HEK293 (cell line): ENCODE measurements at regions not wholly inside any gene's neighbourhood (a gene's known extent, or its start where the extent isn't known, plus 50 kb on each side); places are given as distances from the start of the nearest gene placed in this dataset.

Source experiments
- CTCF ChIA-PET: fragments of 350-600 bp; formaldehyde crosslinking; extraction: SDS; loops from one replicate; lab custom pipeline; 2021; ENCODE audit warnings: antibody characterized with exemption; lab: Yijun Ruan, JAX
- POLR2A ChIA-PET: fragments of 300-600 bp; formaldehyde crosslinking; extraction: SDS; loops from one replicate; lab custom pipeline; 2020; ENCODE audit warnings: antibody characterized with exemption, inconsistent platforms; lab: Yijun Ruan, JAX
- H3K27ac ChIP-seq: fragments of 200-500 bp; sonication (Bioruptor generic); 2 replicates; pipeline ENCODE4 v1.5.1; 2014; ENCODE audit warnings: low read depth, low read length, control low read depth, inconsistent platforms; ENCODE audit errors: extremely low read depth
- H3K36me3 ChIP-seq, 2 experiments: fragments of 200-500 bp in 1 of 2; sonication (Bioruptor generic) in 1 of 2; 1 replicate in 1 of 2; 2 replicates in 1 of 2; pipeline ENCODE4 v1.5.1; 2014 to 2017; ENCODE audit warnings: inconsistent platforms in 2 of 2, low read length in 2 of 2; ENCODE audit not compliant: control insufficient read depth in 2 of 2, insufficient read depth in 1 of 2
- H3K4me1 ChIP-seq: fragments of 200-500 bp; sonication (Bioruptor generic); 2 replicates; pipeline ENCODE4 v1.5.1; 2014; ENCODE audit warnings: mild to moderate bottlenecking, low read length, inconsistent platforms; ENCODE audit not compliant: control insufficient read depth, insufficient read depth
- H3K4me3 ChIP-seq: 2 replicates; pipeline ENCODE4 v1.5.1; 2011; ENCODE audit warnings: low read depth, mild to moderate bottlenecking, control low read depth, low read length, moderate library complexity
- H3K9me3 ChIP-seq: fragments of 200-500 bp; sonication (Bioruptor generic); 2 replicates; pipeline ENCODE4 v1.5.1; 2014; ENCODE audit warnings: low read depth, low read length, inconsistent platforms; ENCODE audit not compliant: control insufficient read depth, insufficient read depth
- CTCF ChIP-seq: fragments of 450-650 bp; formaldehyde crosslinking; IDR thresholded peaks from 2 replicates; pipeline ENCODE4 v1.5.1; 2016; ENCODE audit warnings: missing biosample characterization, missing genetic modification characterization
- EGR2 ChIP-seq: fragments of 450-650 bp; formaldehyde crosslinking; IDR thresholded peaks from 2 replicates; pipeline ENCODE4 v1.5.1; 2016; ENCODE audit warnings: low read depth, missing biosample characterization, missing genetic modification characterization
- FEZF1 ChIP-seq: fragments of 450-650 bp; formaldehyde crosslinking; IDR thresholded peaks from 2 replicates; pipeline ENCODE4 v1.5.1; 2016; ENCODE audit warnings: missing biosample characterization, missing genetic modification characterization
- HOXC10 ChIP-seq: sonication (generic); formaldehyde crosslinking; IDR thresholded peaks from 2 replicates; pipeline ENCODE4 v1.8.1; 2023; ENCODE audit warnings: mild to moderate bottlenecking, missing genetic modification reagents
- HOXD13 ChIP-seq: sonication (generic); formaldehyde crosslinking; IDR thresholded peaks from 2 replicates; pipeline ENCODE4 v1.8.0; 2022; ENCODE audit warnings: missing genetic modification reagents, borderline replicate concordance
- IKZF3 ChIP-seq: fragments of 450-650 bp; IDR thresholded peaks from 2 replicates; pipeline ENCODE4 v1.5.0; 2018; ENCODE audit warnings: missing biosample characterization, mild to moderate bottlenecking, missing genetic modification characterization, moderate library complexity
- MEIS1 ChIP-seq: sonication (generic); formaldehyde crosslinking; IDR thresholded peaks from 2 replicates; pipeline ENCODE4 v1.8.1; 2022; ENCODE audit warnings: missing genetic modification reagents, mild to moderate bottlenecking, borderline replicate concordance
- PRDM1 ChIP-seq: fragments of 450-650 bp; formaldehyde crosslinking; IDR thresholded peaks from 2 replicates; pipeline ENCODE4; 2016; ENCODE audit warnings: missing biosample characterization, missing genetic modification characterization
- SP3 ChIP-seq: fragments of 450-650 bp; formaldehyde crosslinking; IDR thresholded peaks from 2 replicates; pipeline ENCODE4 v1.5.1; 2016; ENCODE audit warnings: missing biosample characterization, missing genetic modification characterization
- TCF7L2 ChIP-seq: IDR thresholded peaks from 2 replicates; pipeline ENCODE4 v1.6.1; 2011; ENCODE audit warnings: low read depth, mild to moderate bottlenecking, inconsistent platforms, low read length, moderate library complexity, borderline replicate concordance
- TRIM28 ChIP-seq: IDR thresholded peaks from 2 replicates; pipeline ENCODE4 v1.6.1; 2011; ENCODE audit warnings: low read length, control low read depth, borderline replicate concordance
- YY2 ChIP-seq: fragments of 450-650 bp; formaldehyde crosslinking; IDR thresholded peaks from 2 replicates; pipeline ENCODE4 v1.5.1; 2016; ENCODE audit warnings: missing biosample characterization, missing genetic modification characterization
- ZNF10 ChIP-seq: fragments of 450-650 bp; formaldehyde crosslinking; IDR thresholded peaks from 2 replicates; pipeline ENCODE4 v1.5.1; 2017; ENCODE audit warnings: missing biosample characterization, missing genetic modification characterization
- ZNF112 ChIP-seq: fragments of 450-650 bp; formaldehyde crosslinking; IDR thresholded peaks from 2 replicates; pipeline ENCODE4 v1.5.0; 2017; ENCODE audit warnings: missing biosample characterization, missing genetic modification characterization
- ZNF114 ChIP-seq: fragments of 450-650 bp; formaldehyde crosslinking; IDR thresholded peaks from 2 replicates; pipeline ENCODE4 v1.5.0; 2017; ENCODE audit warnings: missing biosample characterization, missing genetic modification characterization
- ZNF121 ChIP-seq: fragments of 450-650 bp; formaldehyde crosslinking; IDR thresholded peaks from 2 replicates; pipeline ENCODE4 v1.5.1; 2016; ENCODE audit warnings: missing biosample characterization, missing genetic modification characterization
- ZNF16 ChIP-seq: fragments of 450-650 bp; formaldehyde crosslinking; IDR thresholded peaks from 2 replicates; pipeline ENCODE4 v1.5.1; 2016; ENCODE audit warnings: low read depth, missing biosample characterization, missing genetic modification characterization
- ZNF214 ChIP-seq: fragments of 450-650 bp; formaldehyde crosslinking; IDR thresholded peaks from 2 replicates; pipeline ENCODE4 v1.5.1; 2017; ENCODE audit warnings: missing biosample characterization, mild to moderate bottlenecking, missing genetic modification characterization, borderline replicate concordance
- ZNF391 ChIP-seq: fragments of 450-650 bp; formaldehyde crosslinking; IDR thresholded peaks from 2 replicates; pipeline ENCODE4 v1.5.1; 2016; ENCODE audit warnings: low read depth, missing biosample characterization, missing genetic modification characterization, borderline replicate concordance
- ZNF433 ChIP-seq: fragments of 450-650 bp; formaldehyde crosslinking; IDR thresholded peaks from 2 replicates; pipeline ENCODE4 v1.5.1; 2016; ENCODE audit warnings: missing biosample characterization, missing genetic modification characterization, low read depth
- ZNF48 ChIP-seq: fragments of 450-650 bp; formaldehyde crosslinking; IDR thresholded peaks from 2 replicates; pipeline ENCODE4 v1.5.1; 2016; ENCODE audit warnings: missing biosample characterization, missing genetic modification characterization
- ZNF510 ChIP-seq: fragments of 450-650 bp; formaldehyde crosslinking; IDR thresholded peaks from 2 replicates; pipeline ENCODE4 v1.5.1; 2018; ENCODE audit warnings: mild to moderate bottlenecking, missing genetic modification characterization, missing biosample characterization; ENCODE audit not compliant: insufficient replicate concordance
- ZNF558 ChIP-seq: fragments of 450-650 bp; formaldehyde crosslinking; IDR thresholded peaks from 2 replicates; pipeline ENCODE4 v1.5.1; 2016; ENCODE audit warnings: missing biosample characterization, missing genetic modification characterization
- ZNF561 ChIP-seq: fragments of 450-650 bp; IDR thresholded peaks from 2 replicates; pipeline ENCODE4 v1.5.1; 2018; ENCODE audit warnings: missing biosample characterization, missing genetic modification characterization, borderline replicate concordance
- ZNF747 ChIP-seq: fragments of 450-650 bp; formaldehyde crosslinking; IDR thresholded peaks from 2 replicates; pipeline ENCODE4 v1.5.1; 2016; ENCODE audit warnings: missing biosample characterization, missing genetic modification characterization
- ZNF76 ChIP-seq: fragments of 450-650 bp; formaldehyde crosslinking; IDR thresholded peaks from 2 replicates; pipeline ENCODE4; 2016; ENCODE audit warnings: low read depth, missing biosample characterization, missing genetic modification characterization, borderline replicate concordance
- ZNF837 ChIP-seq: fragments of 450-650 bp; formaldehyde crosslinking; IDR thresholded peaks from 2 replicates; pipeline ENCODE4 v1.5.1; 2016; ENCODE audit warnings: missing biosample characterization, missing genetic modification characterization
- TF ChIP-seq, protein P1 (sequence below): fragments of 450-650 bp; formaldehyde crosslinking; IDR thresholded peaks from 2 replicates; pipeline ENCODE4 v1.5.1; 2016; ENCODE audit warnings: missing biosample characterization, missing genetic modification characterization
- TF ChIP-seq, protein P2 (sequence below): fragments of 450-650 bp; formaldehyde crosslinking; IDR thresholded peaks from 2 replicates; pipeline ENCODE4 v1.5.1; 2016; ENCODE audit warnings: missing biosample characterization, missing genetic modification characterization
- TF ChIP-seq, protein P3 (sequence below): fragments of 450-650 bp; formaldehyde crosslinking; IDR thresholded peaks from 2 replicates; pipeline ENCODE4 v1.5.1; 2016; ENCODE audit warnings: missing biosample characterization, missing genetic modification characterization

DNA sequence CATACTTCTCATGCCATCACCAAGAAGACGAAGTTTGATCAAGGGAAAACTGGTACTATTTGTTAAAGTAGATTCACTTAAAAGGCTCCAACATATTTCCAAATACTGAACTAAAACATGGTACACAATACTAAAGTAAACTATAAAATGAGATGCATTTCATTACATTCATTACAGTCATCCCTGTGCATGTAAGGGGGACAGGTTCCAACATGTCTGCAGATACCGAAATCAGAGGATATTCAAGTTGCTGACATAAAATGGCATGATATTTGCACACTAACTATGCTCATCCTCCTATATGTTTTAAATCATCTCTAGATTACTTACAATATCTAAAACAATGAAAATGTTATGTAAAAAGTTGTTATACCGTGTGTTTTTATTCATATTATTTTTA is 893.9 kb upstream of the MANEA start:
- ChIA-PET CTCF (no interaction called here), POLR2A (no interaction called here)
- H3K27ac ChIP-seq: no peak overlapping the region
- no peak overlapping the region for H3K4me3 ChIP-seq
- TF ChIP-seq HOXC10 (no peak), YY2 (no peak), ZNF837 (tag by site-specific recombination) (no peak), ZNF112 (tag by site-specific recombination) (no peak), ZNF214 (no peak), IKZF3 (tag by site-specific recombination) (no peak), ZNF114 (tag by site-specific recombination) (no peak), ZNF48 (no peak), ZNF558 (tag by site-specific recombination) (no peak), ZNF391 (no peak), ZNF561 (tag by site-specific recombination) (no peak), ZNF747 (tag by site-specific recombination) (no peak), ZNF510 (no peak), ZNF433 (tag by site-specific recombination) (no peak), ZNF10 (no peak), ZNF16 (tag by site-specific recombination) (no peak), PRDM1 (no peak), MEIS1 (CRISPR knock-in tag) (no peak)
- TF ChIP-seq, protein P1, sequence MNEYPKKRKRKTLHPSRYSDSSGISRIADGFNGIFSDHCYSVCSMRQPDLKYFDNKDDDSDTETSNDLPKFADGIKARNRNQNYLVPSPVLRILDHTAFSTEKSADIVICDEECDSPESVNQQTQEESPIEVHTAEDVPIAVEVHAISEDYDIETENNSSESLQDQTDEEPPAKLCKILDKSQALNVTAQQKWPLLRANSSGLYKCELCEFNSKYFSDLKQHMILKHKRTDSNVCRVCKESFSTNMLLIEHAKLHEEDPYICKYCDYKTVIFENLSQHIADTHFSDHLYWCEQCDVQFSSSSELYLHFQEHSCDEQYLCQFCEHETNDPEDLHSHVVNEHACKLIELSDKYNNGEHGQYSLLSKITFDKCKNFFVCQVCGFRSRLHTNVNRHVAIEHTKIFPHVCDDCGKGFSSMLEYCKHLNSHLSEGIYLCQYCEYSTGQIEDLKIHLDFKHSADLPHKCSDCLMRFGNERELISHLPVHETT (tag by site-specific recombination): no peak
- TF ChIP-seq, protein P2, sequence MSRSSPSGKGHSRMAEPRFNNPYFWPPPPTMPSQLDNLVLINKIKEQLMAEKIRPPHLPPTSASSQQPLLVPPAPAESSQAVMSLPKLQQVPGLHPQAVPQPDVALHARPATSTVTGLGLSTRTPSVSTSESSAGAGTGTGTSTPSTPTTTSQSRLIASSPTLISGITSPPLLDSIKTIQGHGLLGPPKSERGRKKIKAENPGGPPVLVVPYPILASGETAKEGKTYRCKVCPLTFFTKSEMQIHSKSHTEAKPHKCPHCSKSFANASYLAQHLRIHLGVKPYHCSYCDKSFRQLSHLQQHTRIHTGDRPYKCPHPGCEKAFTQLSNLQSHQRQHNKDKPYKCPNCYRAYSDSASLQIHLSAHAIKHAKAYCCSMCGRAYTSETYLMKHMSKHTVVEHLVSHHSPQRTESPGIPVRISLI (tag by site-specific recombination): no peak
- TF ChIP-seq, all 188 proteins: peak for 0
- no peaks in the 10 kb centered on the region for H3K36me3 ChIP-seq
- H3K9me3 ChIP-seq: no peaks in the 10 kb centered on the region
- H3K4me1 ChIP-seq: no peaks in the 10 kb centered on the region

DNA sequence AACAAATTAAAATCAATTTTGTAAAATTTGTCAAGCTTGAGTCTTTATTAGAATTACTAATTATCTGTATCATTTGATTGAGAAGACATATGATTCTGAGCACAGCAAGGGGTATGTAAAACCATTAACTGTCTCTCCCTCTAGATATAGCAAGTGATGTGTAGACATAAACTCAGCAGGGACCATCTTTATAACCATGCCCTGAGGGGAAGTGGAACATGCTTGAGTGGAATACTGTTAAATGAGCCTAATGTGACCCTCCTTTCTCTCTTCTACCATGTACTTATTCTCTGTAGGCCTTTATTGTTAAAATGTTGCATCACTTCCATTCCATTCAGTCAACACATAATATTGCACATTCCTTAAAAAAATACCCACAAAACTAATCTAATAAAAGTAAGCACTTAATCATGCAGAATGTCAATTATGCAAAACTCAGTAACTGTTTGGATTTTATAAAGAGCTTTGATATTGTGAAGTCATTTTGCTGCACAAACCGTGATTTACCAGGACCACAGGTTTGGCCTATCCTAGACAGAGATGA is 896.6 kb upstream of the MANEA start:
- Histone ChIP-seq H3K36me3 (no peaks in the 10 kb centered on the region), H3K4me1 (no peaks in the 10 kb centered on the region), H3K27ac (no peak overlapping the region), H3K4me3 (no peak overlapping the region)
- ChIA-PET CTCF (no interaction called here), POLR2A (no interaction called here)
- TF ChIP-seq TRIM28 (peak; percentile 69), EGR2 (tag by site-specific recombination) (no peak), CTCF (tag by site-specific recombination) (no peak), ZNF76 (tag by site-specific recombination) (no peak), ZNF121 (tag by site-specific recombination) (no peak), TCF7L2 (peak; percentile 70; the same call in 1 of the 2 replicates), FEZF1 (tag by site-specific recombination) (no peak), SP3 (tag by site-specific recombination) (no peak), HOXD13 (peak; percentile 52; the same call in 1 of the 2 replicates)
- TF ChIP-seq, protein P3, sequence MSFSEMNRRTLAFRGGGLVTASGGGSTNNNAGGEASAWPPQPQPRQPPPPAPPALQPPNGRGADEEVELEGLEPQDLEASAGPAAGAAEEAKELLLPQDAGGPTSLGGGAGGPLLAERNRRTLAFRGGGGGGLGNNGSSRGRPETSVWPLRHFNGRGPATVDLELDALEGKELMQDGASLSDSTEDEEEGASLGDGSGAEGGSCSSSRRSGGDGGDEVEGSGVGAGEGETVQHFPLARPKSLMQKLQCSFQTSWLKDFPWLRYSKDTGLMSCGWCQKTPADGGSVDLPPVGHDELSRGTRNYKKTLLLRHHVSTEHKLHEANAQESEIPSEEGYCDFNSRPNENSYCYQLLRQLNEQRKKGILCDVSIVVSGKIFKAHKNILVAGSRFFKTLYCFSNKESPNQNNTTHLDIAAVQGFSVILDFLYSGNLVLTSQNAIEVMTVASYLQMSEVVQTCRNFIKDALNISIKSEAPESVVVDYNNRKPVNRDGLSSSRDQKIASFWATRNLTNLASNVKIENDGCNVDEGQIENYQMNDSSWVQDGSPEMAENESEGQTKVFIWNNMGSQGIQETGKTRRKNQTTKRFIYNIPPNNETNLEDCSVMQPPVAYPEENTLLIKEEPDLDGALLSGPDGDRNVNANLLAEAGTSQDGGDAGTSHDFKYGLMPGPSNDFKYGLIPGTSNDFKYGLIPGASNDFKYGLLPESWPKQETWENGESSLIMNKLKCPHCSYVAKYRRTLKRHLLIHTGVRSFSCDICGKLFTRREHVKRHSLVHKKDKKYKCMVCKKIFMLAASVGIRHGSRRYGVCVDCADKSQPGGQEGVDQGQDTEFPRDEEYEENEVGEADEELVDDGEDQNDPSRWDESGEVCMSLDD (tag by site-specific recombination): no peak
- TF ChIP-seq, all 188 proteins: peak for 3
- H3K9me3 ChIP-seq: no peaks in the 10 kb centered on the region
